Coronary artery (tissue), 2 donors: ENCODE measurements at regions not wholly inside any gene's neighbourhood (a gene's known extent, or its start where the extent isn't known, plus 50 kb on each side); places are given as distances from the start of the nearest gene placed in this dataset.

Experiments used
- DNase-seq: peaks from one replicate; pipeline ENCODE4 v3.0.0-alpha.2; 2017; ENCODE audit warnings: low spot score
- H3K27ac ChIP-seq, 2 donors: fragments of 200-600 bp; sonication (generic); one replicate each; pipeline ENCODE4 v1.5.1; 2016 to 2019
- H3K4me3 ChIP-seq: fragments of 200-600 bp; sonication (generic); 2 replicates; pipeline ENCODE4 v1.5.1; 2016; ENCODE audit warnings: mild to moderate bottlenecking, moderate library complexity
- CTCF ChIP-seq: fragments of 200-600 bp; sonication (generic); IDR thresholded peaks from one replicate; pipeline ENCODE4 v1.5.1; 2019; ENCODE audit warnings: antibody characterized with exemption

- no peak for DNase-seq
- Histone ChIP-seq H3K4me3 (no peak overlapping the region), H3K27ac (no peak overlapping the region)
- no peak for TF ChIP-seq CTCF
Observed at GRCh38 chr2:104088745-104089144, 765.2 kb upstream of the POU3F3 start.

DNA sequence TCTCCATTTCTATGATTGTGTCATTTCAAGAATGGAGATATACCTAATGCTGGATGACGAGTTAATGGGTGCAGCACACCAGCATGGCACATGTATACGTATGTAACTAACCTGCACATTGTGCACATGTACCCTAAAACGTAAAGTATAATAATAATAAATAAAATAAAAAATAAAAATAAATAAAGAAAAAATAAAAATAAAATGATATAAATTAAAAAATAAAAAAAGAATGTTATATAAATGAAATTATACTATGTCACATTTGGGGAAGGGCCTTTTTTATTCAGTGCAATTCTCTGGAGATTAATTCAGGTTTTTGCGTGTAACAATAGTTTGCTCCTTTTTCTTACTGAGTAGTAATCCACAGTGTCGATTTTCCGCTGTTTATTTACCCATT is 763.5 kb upstream of the POU3F3 start:
- no peak for TF ChIP-seq CTCF
- DNase-seq, result no peak
- no peak overlapping the region for H3K27ac ChIP-seq
- H3K4me3 ChIP-seq, result no peak overlapping the region

DNA sequence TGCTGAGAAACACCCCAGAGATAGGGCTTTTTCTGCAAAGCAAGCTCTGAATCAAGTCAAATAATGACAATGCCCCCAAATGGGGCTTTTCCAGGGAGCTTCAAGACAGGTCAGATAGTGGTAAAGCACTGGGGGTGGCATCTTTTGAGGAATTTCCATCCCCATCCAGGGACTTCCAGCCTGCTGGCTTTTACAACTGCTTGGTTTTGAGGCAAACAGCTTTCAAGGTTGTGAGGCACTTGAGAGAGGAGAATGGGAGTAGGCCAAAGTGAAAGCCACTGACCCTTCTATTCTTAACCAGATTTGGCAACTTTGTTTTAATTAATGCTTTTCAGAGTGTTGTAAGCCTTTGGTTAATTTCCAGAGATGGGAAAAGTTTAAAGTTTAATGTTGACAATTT is 762.0 kb upstream of the POU3F3 start:
- no peak for DNase-seq
- Histone ChIP-seq H3K27ac (no peak overlapping the region), H3K4me3 (no peak overlapping the region)
- no peak for TF ChIP-seq CTCF

DNA sequence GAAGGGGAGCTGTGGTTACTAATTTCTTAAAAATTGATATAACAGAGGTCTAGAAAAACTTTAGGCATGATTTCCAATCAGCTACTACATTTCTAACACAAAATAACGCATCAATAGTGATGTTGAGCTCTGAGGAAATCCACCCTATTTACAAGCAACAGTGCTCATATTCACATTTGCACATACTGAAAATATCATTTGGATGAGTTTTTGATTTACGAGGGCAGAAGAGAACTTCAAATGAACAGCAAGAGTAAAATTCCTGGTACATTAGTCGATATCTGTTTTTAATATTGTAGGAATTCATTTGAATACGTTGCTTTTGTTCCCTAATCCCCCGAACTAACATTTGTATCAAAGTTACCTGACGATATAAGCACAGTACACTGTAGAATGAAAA is 761.0 kb upstream of the POU3F3 start:
- Histone ChIP-seq H3K4me3 (no peak overlapping the region), H3K27ac (no peak overlapping the region)
- DNase-seq, result no peak
- TF ChIP-seq CTCF, result no peak

GRCh38 chr2:104102615-104103014 is 751.3 kb upstream of the POU3F3 start:
- DNase-seq, result no peak
- no peak overlapping the region for H3K27ac ChIP-seq
- H3K4me3 ChIP-seq, result no peak overlapping the region
- TF ChIP-seq CTCF, result no peak

GRCh38 chr2:104109356-104109755 is 744.6 kb upstream of the POU3F3 start:
- no peak for TF ChIP-seq CTCF
- H3K4me3 ChIP-seq, result no peak overlapping the region
- DNase-seq, result no peak
- H3K27ac ChIP-seq, result no peak overlapping the region

DNA sequence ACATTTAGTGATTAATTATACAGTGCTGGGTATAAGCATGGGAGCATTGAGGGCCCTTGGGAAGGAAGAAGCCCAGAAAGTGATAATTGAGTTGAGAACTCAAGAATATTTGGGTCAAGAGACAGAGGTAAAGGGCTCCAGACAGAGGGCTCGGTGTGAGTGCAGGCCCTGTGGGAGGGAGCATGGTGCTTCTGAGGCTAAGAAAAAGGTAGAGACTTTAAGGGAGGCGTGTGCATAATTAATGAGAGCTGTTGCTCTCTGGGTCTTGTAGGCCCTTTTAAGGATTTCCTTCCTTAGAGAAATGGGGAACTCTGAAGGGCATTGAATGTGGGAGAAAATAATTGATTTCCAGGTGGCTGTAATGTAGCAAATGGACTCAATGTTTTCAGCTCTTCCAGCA is 735.0 kb upstream of the POU3F3 start:
- no peak for DNase-seq
- Histone ChIP-seq H3K27ac (no peak overlapping the region), H3K4me3 (no peak overlapping the region)
- TF ChIP-seq CTCF, result no peak
